HEK293T (cell line): ENCODE measurements at regions not wholly inside any gene's neighbourhood (a gene's known extent, or its start where the extent isn't known, plus 50 kb on each side); places are given as distances from the start of the nearest gene placed in this dataset.

Experiments used
- FOXM1 ChIP-seq: fragments of 450-650 bp; IDR thresholded peaks from 2 replicates; pipeline ENCODE4 v1.6.1; 2017; ENCODE audit warnings: mild to moderate bottlenecking, borderline replicate concordance
- SP1 ChIP-seq: fragments of 450-650 bp; IDR thresholded peaks from 2 replicates; pipeline ENCODE4 v1.6.1; 2017

DNA sequence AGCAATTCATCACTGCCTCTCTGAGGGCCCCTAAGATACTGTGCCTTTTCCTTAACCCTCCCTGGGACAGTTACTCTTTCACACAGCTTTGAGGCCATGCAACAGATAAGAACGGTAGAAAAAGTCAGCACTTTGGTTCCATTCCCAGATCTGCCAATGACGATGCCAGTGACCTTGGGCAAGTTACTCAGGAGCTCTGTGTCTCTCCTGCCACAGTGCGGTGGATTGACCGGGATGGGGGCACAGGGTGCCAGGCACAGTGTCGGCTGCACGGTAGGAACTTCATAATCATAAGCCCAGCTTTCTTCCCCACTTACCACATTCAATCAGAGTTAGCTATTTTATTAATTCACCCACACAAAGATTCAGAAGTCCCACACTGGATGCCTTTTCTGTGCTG is 1041.8 kb downstream of the TBC1D22A start:
- TF ChIP-seq SP1: no peak
- TF ChIP-seq FOXM1: no peak
